Peyer's patch (tissue), 4 donors: ENCODE measurements at regions not wholly inside any gene's neighbourhood (a gene's known extent, or its start where the extent isn't known, plus 50 kb on each side); places are given as distances from the start of the nearest gene placed in this dataset.

Experiments
- POLR2A ChIP-seq, 2 donors: fragments of 450-650 bp; IDR thresholded peaks; one replicate each; pipeline ENCODE4 v1.5.1; 2017; ENCODE audit warnings: antibody characterized with exemption in 2 of 2, mild to moderate bottlenecking in 2 of 2, moderate library complexity in 2 of 2
- TF ChIP-seq, protein P1 (sequence below), 6 experiments: fragments of 450-650 bp in 4 of 6; fragments of 200-600 bp in 2 of 6; sonication (generic) in 1 of 6; IDR thresholded peaks; one replicate each; pipeline ENCODE4 v1.5.1; 2017 to 2019; ENCODE audit warnings: antibody characterized with exemption in 6 of 6, mild to moderate bottlenecking in 3 of 6, moderate library complexity in 1 of 6

DNA sequence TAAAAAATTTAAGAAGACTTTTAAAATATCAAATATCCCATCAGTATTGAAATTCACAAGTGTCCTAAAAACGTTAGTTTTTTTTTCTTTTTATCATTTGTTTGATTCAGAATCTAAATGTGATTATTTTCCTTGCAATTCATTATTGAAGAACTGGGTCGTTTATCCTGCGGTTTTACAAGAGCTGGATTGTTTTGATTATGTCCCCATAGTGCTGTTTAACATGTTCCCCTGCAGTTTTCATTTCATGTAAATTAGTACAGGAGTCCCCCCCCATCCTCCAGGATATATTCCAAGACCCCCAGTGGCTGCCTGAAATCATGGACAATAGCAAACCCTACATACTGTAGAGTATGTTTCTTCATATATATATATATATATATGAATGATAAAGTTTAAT lies 105.7 kb downstream of the KCTD15 start:
- TF ChIP-seq, protein P1, sequence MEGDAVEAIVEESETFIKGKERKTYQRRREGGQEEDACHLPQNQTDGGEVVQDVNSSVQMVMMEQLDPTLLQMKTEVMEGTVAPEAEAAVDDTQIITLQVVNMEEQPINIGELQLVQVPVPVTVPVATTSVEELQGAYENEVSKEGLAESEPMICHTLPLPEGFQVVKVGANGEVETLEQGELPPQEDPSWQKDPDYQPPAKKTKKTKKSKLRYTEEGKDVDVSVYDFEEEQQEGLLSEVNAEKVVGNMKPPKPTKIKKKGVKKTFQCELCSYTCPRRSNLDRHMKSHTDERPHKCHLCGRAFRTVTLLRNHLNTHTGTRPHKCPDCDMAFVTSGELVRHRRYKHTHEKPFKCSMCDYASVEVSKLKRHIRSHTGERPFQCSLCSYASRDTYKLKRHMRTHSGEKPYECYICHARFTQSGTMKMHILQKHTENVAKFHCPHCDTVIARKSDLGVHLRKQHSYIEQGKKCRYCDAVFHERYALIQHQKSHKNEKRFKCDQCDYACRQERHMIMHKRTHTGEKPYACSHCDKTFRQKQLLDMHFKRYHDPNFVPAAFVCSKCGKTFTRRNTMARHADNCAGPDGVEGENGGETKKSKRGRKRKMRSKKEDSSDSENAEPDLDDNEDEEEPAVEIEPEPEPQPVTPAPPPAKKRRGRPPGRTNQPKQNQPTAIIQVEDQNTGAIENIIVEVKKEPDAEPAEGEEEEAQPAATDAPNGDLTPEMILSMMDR (IDR thresholded peaks at IDR 0.05): no peak
- no peak for TF ChIP-seq POLR2A (IDR thresholded peaks at IDR 0.05)
